ENCODE measurements at regions not wholly inside any gene's neighbourhood (a gene's known extent, or its start where the extent isn't known, plus 50 kb on each side); places are given as distances from the start of the nearest gene placed in this dataset.

DNA sequence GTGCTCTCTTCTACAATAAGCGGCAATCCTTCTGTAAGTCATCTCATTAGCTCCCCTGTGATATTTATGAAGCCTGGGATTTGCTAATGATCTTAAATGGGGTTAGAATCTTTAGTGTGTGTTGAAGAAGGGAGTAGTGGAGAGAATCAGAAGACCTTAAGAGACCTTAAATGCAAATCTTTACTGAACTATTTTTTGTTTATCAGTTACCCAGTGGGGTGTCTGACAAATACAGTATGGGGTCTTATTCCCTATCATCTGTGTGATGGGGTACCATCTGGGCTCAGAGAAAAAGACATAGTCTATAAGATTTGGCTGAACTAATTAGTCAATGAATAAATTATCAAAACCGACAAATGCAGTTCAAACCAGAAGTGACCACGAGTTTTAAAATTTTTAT is 378.4 kb upstream of the SGCD start:
- TF ChIP-seq CTCF (IDR thresholded peaks at IDR 0.05; ENCODE audit: borderline replicate concordance, extremely low read depth, insufficient read depth) = no peak
- no peak overlapping the region for H3K9ac ChIP-seq (ENCODE audit: low read length in 3 of 3)
- DNase-seq = no peak
- H3K36me3 ChIP-seq (ENCODE audit: control insufficient read depth in 2 of 3, insufficient read depth in 3 of 3, low read length in 3 of 3) = no peaks in the 10 kb centered on the region
- H3K9me3 ChIP-seq (ENCODE audit: control insufficient read depth in 2 of 3, insufficient read depth in 1 of 3, low read length in 3 of 3) = no peaks in the 10 kb centered on the region
- H3K4me1 ChIP-seq (ENCODE audit: control insufficient read depth in 2 of 3, insufficient read depth in 2 of 3, low read depth in 1 of 3, low read length in 3 of 3) = no peaks in the 10 kb centered on the region
- intact Hi-C loops (cut with DNase I) = no loop called here
- H3K27me3 ChIP-seq (ENCODE audit: control insufficient read depth, insufficient read depth, low read length) = no peaks in the 10 kb centered on the region
- H3K27ac ChIP-seq (ENCODE audit: low read depth in 2 of 2, low read length in 2 of 2) = no peak overlapping the region
- no peak overlapping the region for H3K4me3 ChIP-seq (ENCODE audit: low read length in 3 of 3)
- no peak for FAIRE-seq

- no peak overlapping the region for H3K27ac ChIP-seq (ENCODE audit: low read depth in 2 of 2, low read length in 2 of 2)
- H3K4me3 ChIP-seq (ENCODE audit: low read length in 3 of 3) = no peak overlapping the region
- H3K9ac ChIP-seq (ENCODE audit: low read length in 3 of 3) = no peak overlapping the region
- no peaks in the 10 kb centered on the region for H3K36me3 ChIP-seq (ENCODE audit: control insufficient read depth in 2 of 3, insufficient read depth in 3 of 3, low read length in 3 of 3)
- no peaks in the 10 kb centered on the region for H3K27me3 ChIP-seq (ENCODE audit: control insufficient read depth, insufficient read depth, low read length)
- H3K9me3 ChIP-seq (ENCODE audit: control insufficient read depth in 2 of 3, insufficient read depth in 1 of 3, low read length in 3 of 3) = no peaks in the 10 kb centered on the region
- intact Hi-C loops (cut with DNase I) = no loop called here
- DNase-seq = no peak
- no peak for FAIRE-seq
- no peaks in the 10 kb centered on the region for H3K4me1 ChIP-seq (ENCODE audit: control insufficient read depth in 2 of 3, insufficient read depth in 2 of 3, low read depth in 1 of 3, low read length in 3 of 3)
- TF ChIP-seq CTCF (IDR thresholded peaks at IDR 0.05; ENCODE audit: borderline replicate concordance, extremely low read depth, insufficient read depth) = no peak
Measured at GRCh38 chr5:155952486-155953089, 374.4 kb upstream of the SGCD start.

DNA sequence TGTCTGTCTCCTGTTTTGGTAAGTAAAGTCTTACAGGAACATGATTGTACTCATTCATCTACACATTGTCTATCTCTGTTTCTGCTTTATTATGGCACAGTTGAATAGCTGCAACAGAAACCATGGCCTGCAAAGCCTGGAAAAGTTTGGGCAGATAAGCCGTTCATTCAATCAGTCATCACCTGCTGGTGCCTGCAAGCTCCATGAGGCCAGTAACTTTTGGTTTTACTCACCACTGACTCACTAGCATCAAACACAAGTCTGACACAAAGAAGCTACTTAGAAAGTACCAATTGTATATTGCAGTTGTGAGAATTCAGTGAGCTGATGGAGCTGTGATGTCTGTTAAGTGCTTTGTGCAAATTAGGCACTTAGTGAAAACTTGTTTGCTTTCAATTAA is 373.6 kb upstream of the SGCD start:
- no peak for TF ChIP-seq CTCF (IDR thresholded peaks at IDR 0.05; ENCODE audit: borderline replicate concordance, extremely low read depth, insufficient read depth)
- no peaks in the 10 kb centered on the region for H3K27me3 ChIP-seq (ENCODE audit: control insufficient read depth, insufficient read depth, low read length)
- DNase-seq (no peak), FAIRE-seq (no peak)
- H3K9ac ChIP-seq (ENCODE audit: low read length in 3 of 3) = no peak overlapping the region
- H3K9me3 ChIP-seq (ENCODE audit: control insufficient read depth in 2 of 3, insufficient read depth in 1 of 3, low read length in 3 of 3) = no peaks in the 10 kb centered on the region
- H3K4me3 ChIP-seq (ENCODE audit: low read length in 3 of 3) = no peak overlapping the region
- no peaks in the 10 kb centered on the region for H3K36me3 ChIP-seq (ENCODE audit: control insufficient read depth in 2 of 3, insufficient read depth in 3 of 3, low read length in 3 of 3)
- intact Hi-C loops (cut with DNase I) = no loop called here
- H3K4me1 ChIP-seq (ENCODE audit: control insufficient read depth in 2 of 3, insufficient read depth in 2 of 3, low read depth in 1 of 3, low read length in 3 of 3) = no peaks in the 10 kb centered on the region
- no peak overlapping the region for H3K27ac ChIP-seq (ENCODE audit: low read depth in 2 of 2, low read length in 2 of 2)

All from kidney (tissue), 13 donors.